AG04450 (cell line): ENCODE measurements at regions not wholly inside any gene's neighbourhood (a gene's known extent, or its start where the extent isn't known, plus 50 kb on each side); places are given as distances from the start of the nearest gene placed in this dataset.

Experiments used
- CTCF ChIA-PET: fragments of 300-600, 350-600 bp; formaldehyde crosslinking; extraction: SDS; loops from one replicate; lab custom pipeline; 2022; ENCODE audit warnings: antibody characterized with exemption, inconsistent platforms; lab: Charles Lee
- POLR2A ChIA-PET: fragments of 350-600 bp; formaldehyde crosslinking; extraction: SDS; loops from one replicate; lab custom pipeline; 2021; ENCODE audit warnings: antibody characterized with exemption, inconsistent platforms; lab: Yijun Ruan, JAX
- DNase-seq: peaks from one replicate; pipeline ENCODE4 v3.0.0-alpha.2; 2011; ENCODE audit warnings: low read depth, low spot score
- H3K27ac ChIP-seq: one replicate; pipeline ENCODE4 v1.5.1; 2012; ENCODE audit warnings: low read depth, low read length, control low read depth
- H3K27me3 ChIP-seq: one replicate; pipeline ENCODE4 v1.6.0; 2012; ENCODE audit warnings: low read length; ENCODE audit not compliant: control insufficient read depth, insufficient read depth
- H3K4me3 ChIP-seq: 2 replicates; pipeline ENCODE4 v1.5.1; 2011; ENCODE audit warnings: mild to moderate bottlenecking, low read depth, low read length, control low read depth
- H3K9me3 ChIP-seq: 2 replicates; pipeline ENCODE4 v1.5.1; 2012; ENCODE audit warnings: low read length; ENCODE audit not compliant: control insufficient read depth, insufficient read depth
- TF ChIP-seq, protein P1 (sequence below): IDR thresholded peaks from 2 replicates; pipeline ENCODE4 v1.5.1; 2011; ENCODE audit warnings: low read depth, low read length, control low read depth, inconsistent platforms

- TF ChIP-seq, protein P1, sequence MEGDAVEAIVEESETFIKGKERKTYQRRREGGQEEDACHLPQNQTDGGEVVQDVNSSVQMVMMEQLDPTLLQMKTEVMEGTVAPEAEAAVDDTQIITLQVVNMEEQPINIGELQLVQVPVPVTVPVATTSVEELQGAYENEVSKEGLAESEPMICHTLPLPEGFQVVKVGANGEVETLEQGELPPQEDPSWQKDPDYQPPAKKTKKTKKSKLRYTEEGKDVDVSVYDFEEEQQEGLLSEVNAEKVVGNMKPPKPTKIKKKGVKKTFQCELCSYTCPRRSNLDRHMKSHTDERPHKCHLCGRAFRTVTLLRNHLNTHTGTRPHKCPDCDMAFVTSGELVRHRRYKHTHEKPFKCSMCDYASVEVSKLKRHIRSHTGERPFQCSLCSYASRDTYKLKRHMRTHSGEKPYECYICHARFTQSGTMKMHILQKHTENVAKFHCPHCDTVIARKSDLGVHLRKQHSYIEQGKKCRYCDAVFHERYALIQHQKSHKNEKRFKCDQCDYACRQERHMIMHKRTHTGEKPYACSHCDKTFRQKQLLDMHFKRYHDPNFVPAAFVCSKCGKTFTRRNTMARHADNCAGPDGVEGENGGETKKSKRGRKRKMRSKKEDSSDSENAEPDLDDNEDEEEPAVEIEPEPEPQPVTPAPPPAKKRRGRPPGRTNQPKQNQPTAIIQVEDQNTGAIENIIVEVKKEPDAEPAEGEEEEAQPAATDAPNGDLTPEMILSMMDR = no peak
- no peak overlapping the region for H3K27ac ChIP-seq
- no peak overlapping the region for H3K4me3 ChIP-seq
- no peaks in the 10 kb centered on the region for H3K27me3 ChIP-seq
- no peak for DNase-seq
- ChIA-PET CTCF (no interaction called here), POLR2A (no interaction called here)
- H3K9me3 ChIP-seq = peaks cover 21% of the 10 kb centered on the region
Measured at GRCh38 chr2:16294791-16295190, 354.4 kb downstream of the MYCN start.

- Histone ChIP-seq H3K9me3 (peaks cover 19% of the 10 kb centered on the region), H3K27me3 (no peaks in the 10 kb centered on the region), H3K27ac (no peak overlapping the region), H3K4me3 (no peak overlapping the region)
- ChIA-PET CTCF (no interaction called here), POLR2A (no interaction called here)
- DNase-seq = no peak
- TF ChIP-seq, protein P1 = no peak
Measured at GRCh38 chr2:16293871-16294270, 353.5 kb downstream of the MYCN start.

GRCh38 chr2:16293398-16293797, 353.0 kb downstream of the MYCN start:
- ChIA-PET POLR2A (no interaction called here), CTCF (no interaction called here)
- TF ChIP-seq, protein P1 = no peak
- Histone ChIP-seq H3K27ac (no peak overlapping the region), H3K27me3 (no peaks in the 10 kb centered on the region), H3K9me3 (peaks cover 17% of the 10 kb centered on the region), H3K4me3 (no peak overlapping the region)
- no peak for DNase-seq

DNA sequence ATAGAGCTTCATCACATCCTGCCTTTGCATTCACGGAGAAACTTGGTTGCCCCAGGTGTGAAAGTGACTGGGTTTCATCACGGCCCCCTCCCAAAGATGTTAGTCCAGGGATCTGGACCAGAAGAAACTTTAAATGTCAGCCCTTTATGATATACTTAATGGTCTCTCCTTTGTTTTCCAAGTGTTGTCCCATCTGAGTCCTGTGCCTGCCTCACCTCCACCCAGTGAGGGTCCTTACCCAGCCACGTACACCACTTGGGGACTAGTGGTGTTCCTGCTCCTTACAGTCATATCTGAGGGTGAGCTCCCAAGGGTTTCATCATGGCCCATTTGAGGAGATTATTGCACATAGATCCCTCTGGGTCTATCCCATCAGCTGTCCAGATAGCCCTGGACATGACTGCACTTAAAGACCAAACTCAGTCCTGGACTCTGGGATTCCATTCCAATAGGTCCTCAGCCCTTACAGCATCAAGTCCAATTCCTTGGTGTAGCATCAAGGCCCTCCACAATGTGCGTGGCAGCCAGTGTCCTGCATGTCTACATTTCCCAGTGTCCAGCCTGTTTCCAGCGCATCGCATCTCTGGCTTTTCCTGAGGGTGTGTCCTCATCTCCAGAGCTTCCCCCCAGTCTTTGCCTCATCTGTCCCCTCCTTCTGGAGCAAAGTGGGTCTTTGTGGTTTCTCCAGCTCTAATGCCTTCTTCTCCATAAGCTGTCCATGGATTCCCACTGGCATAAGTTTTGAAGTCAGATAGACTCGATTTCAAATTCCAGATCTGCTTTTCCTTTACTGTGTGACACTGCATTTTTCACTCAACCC, 351.6 kb downstream of the MYCN start:
- peaks cover 21% of the 10 kb centered on the region for H3K9me3 ChIP-seq
- DNase-seq = no peak
- H3K27ac ChIP-seq = no peak overlapping the region
- POLR2A ChIA-PET = no interaction called here
- no peaks in the 10 kb centered on the region for H3K27me3 ChIP-seq
- no peak overlapping the region for H3K4me3 ChIP-seq
- CTCF ChIA-PET = no interaction called here
- TF ChIP-seq, protein P1 = no peak

DNA sequence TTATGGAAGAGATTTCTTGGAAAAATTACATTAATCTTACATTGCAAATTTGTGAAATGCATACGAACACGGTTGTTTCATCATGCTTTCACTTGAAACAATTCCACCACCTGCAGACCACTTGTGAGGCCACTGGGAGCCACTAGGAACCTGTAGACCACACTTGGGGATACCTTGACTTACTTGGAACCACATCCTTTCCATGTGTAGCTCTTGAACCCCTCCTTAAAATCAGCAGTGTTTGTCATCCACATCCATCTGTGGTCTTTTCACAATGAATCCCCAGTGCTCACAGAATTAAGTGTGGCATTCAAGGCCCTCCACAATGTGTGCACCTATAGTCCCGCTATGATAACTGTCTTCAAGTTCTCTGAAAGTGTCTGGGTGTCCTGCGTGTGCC, 350.9 kb downstream of the MYCN start:
- CTCF ChIA-PET = no interaction called here
- H3K27me3 ChIP-seq = no peaks in the 10 kb centered on the region
- TF ChIP-seq, protein P1 = no peak
- peaks cover 23% of the 10 kb centered on the region for H3K9me3 ChIP-seq
- POLR2A ChIA-PET = no interaction called here
- DNase-seq = no peak
- no peak overlapping the region for H3K27ac ChIP-seq
- no peak overlapping the region for H3K4me3 ChIP-seq
